CD4-positive, CD25-positive, alpha-beta regulatory T cell (primary cell): ENCODE measurements at regions not wholly inside any gene's neighbourhood (a gene's known extent, or its start where the extent isn't known, plus 50 kb on each side); places are given as distances from the start of the nearest gene placed in this dataset.
"Not testable (repeated sequence)": the region's sequence is repeated elsewhere in the genome, so short reads cannot be mapped to it uniquely, and the experiment has no call there.

Experiments
- ATAC-seq, 2 donors: fragments of 150-1000 bp; cut with Tn5 transposase; one replicate each; pipeline ENCODE4 v1.10.0; 2021; ENCODE audit warnings: low read depth in 2 of 2, moderate number of reproducible peaks in 2 of 2, moderate library complexity in 1 of 2
- DNase-seq, 3 donors: peaks; one replicate each; pipeline versions ENCODE4 v3.0.0 to v3.0.0-alpha.2; 2012 to 2022; ENCODE audit warnings: mixed read lengths in 1 of 3
- H3K27ac ChIP-seq: one replicate; pipeline ENCODE4 v1.7.0; 2013; ENCODE audit warnings: mild to moderate bottlenecking, low read length; ENCODE audit not compliant: insufficient read depth, poor library complexity, severe bottlenecking
- H3K27me3 ChIP-seq: one replicate; pipeline ENCODE4 v1.7.0; 2013; ENCODE audit warnings: low read length; ENCODE audit not compliant: control insufficient read depth, insufficient read depth
- H3K36me3 ChIP-seq: one replicate; pipeline ENCODE4 v1.7.0; 2013; ENCODE audit warnings: mild to moderate bottlenecking, low read length, moderate library complexity; ENCODE audit not compliant: control insufficient read depth, insufficient read depth
- H3K4me1 ChIP-seq: 2 replicates; pipeline ENCODE4 v1.7.0; 2013; ENCODE audit warnings: mild to moderate bottlenecking, low read length; ENCODE audit not compliant: insufficient read depth, control insufficient read depth, poor library complexity, severe bottlenecking
- H3K4me3 ChIP-seq: one replicate; pipeline ENCODE4 v1.7.0; 2013; ENCODE audit warnings: low read depth, mild to moderate bottlenecking, low read length, moderate library complexity
- H3K9me3 ChIP-seq, 2 experiments: 1 replicate in 1 of 2; 2 replicates in 1 of 2; pipeline ENCODE4 v1.7.0; 2013; ENCODE audit warnings: low read length in 2 of 2, mild to moderate bottlenecking in 1 of 2, moderate library complexity in 1 of 2; ENCODE audit not compliant: control insufficient read depth in 2 of 2
- H3K27ac Mint-ChIP-seq, 3 donors: one replicate each; pipeline ENCODE4 v1.8.0; 2020 to 2022; ENCODE audit warnings: mild to moderate bottlenecking in 3 of 3, mixed read lengths in 3 of 3, moderate library complexity in 2 of 3
- H3K27me3 Mint-ChIP-seq: one replicate; pipeline ENCODE4 v1.8.0; 2022; ENCODE audit warnings: mild to moderate bottlenecking, mixed read lengths
- H3K36me3 Mint-ChIP-seq: one replicate; pipeline ENCODE4 v1.8.0; 2020; ENCODE audit warnings: mixed read lengths
- H3K4me1 Mint-ChIP-seq, 4 donors: one replicate each; pipeline ENCODE4 v1.8.0; 2020 to 2022; ENCODE audit warnings: mixed read lengths in 4 of 4, mild to moderate bottlenecking in 1 of 4
- H3K4me3 Mint-ChIP-seq, 4 donors: one replicate each; pipeline ENCODE4 v1.8.0; 2020 to 2022; ENCODE audit warnings: mild to moderate bottlenecking in 4 of 4, mixed read lengths in 4 of 4, moderate library complexity in 3 of 4
- H3K9me3 Mint-ChIP-seq, 7 donors: one replicate each; pipeline ENCODE4 v1.8.0; 2020 to 2022; ENCODE audit warnings: mixed read lengths in 7 of 7, mild to moderate bottlenecking in 3 of 7, moderate library complexity in 2 of 7

DNA sequence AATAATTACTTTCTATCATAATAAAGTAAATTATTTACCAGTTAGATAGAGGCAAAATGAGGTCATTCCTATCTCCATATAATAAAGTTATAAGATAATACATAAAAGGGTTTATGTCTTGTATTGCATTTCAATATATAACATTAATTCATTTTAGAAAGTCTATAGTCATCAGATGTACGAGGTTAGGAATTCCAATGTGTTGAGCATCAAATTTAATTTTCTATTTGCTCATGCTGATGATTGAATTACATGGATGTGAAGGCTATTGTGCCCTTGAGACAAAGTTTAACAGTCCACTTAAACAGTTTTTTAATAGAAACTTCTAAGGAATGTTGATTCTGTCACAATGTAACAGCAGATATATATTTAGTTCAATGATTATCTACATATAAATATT lies 678.3 kb upstream of the LRRN3 start:
- ATAC-seq (no peak), DNase-seq (no peak)
- peaks cover 0 to 9% (median 1%) of the 10 kb centered on the region in 7 donors for H3K9me3 Mint-ChIP-seq

DNA sequence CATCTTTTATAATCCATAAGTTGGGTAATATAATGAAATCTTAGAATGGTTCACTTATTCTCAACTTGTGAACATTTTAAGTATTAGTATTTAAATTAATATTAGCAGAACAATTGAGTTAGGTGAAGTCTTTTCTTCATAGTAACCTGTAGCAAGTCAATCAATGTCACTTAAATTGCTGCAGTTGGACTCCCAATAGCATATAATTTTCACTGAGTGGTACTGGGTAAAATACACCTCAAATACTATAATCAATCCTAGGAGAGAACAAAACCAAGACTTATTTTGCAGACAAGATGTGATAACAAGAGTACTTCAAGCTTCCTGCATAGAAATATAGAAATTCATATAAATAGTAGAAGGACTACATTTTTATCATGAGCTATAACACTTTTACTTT lies 677.9 kb upstream of the LRRN3 start:
- Histone ChIP-seq H3K27me3 (no peaks in the 10 kb centered on the region), H3K4me1 (no peaks in the 10 kb centered on the region), H3K4me3 (no peak overlapping the region), H3K9me3 (no peaks in the 10 kb centered on the region), H3K36me3 (no peaks in the 10 kb centered on the region), H3K27ac (no peak overlapping the region)
- Mint-ChIP-seq H3K9me3 (peaks cover 0 to 9% (median 1%) of the 10 kb centered on the region in 7 donors), H3K4me3 (no peak overlapping the region), H3K27ac (no peak overlapping the region), H3K36me3 (no peaks in the 10 kb centered on the region), H3K4me1 (no peaks in the 10 kb centered on the region), H3K27me3 (no peaks in the 10 kb centered on the region)
- no peak for ATAC-seq
- DNase-seq: no peak

More for the DNA sequence above, 678.3 kb upstream of the LRRN3 start:
- Histone ChIP-seq H3K9me3 (no peaks in the 10 kb centered on the region), H3K27me3 (no peaks in the 10 kb centered on the region), H3K36me3 (no peaks in the 10 kb centered on the region), H3K4me1 (no peaks in the 10 kb centered on the region), H3K27ac (no peak overlapping the region), H3K4me3 (no peak overlapping the region)
- H3K36me3 Mint-ChIP-seq: no peaks in the 10 kb centered on the region
- H3K4me1 Mint-ChIP-seq: no peaks in the 10 kb centered on the region
- no peak overlapping the region for H3K27ac Mint-ChIP-seq
- no peaks in the 10 kb centered on the region for H3K27me3 Mint-ChIP-seq
- no peak overlapping the region for H3K4me3 Mint-ChIP-seq

GRCh38 chr7:110417611-110418010 lies 673.3 kb upstream of the LRRN3 start:
- Histone ChIP-seq H3K27ac (no peak overlapping the region), H3K27me3 (no peaks in the 10 kb centered on the region), H3K9me3 (no peaks in the 10 kb centered on the region), H3K4me3 (no peak overlapping the region), H3K4me1 (no peaks in the 10 kb centered on the region), H3K36me3 (no peaks in the 10 kb centered on the region)
- DNase-seq (no peak), ATAC-seq (no peak)
- H3K4me1 Mint-ChIP-seq: no peaks in the 10 kb centered on the region
- H3K36me3 Mint-ChIP-seq: no peaks in the 10 kb centered on the region
- H3K27me3 Mint-ChIP-seq: no peaks in the 10 kb centered on the region
- H3K4me3 Mint-ChIP-seq: no peak overlapping the region
- H3K9me3 Mint-ChIP-seq: peaks cover 0 to 6% (median 1%) of the 10 kb centered on the region in 7 donors
- no peak overlapping the region for H3K27ac Mint-ChIP-seq

GRCh38 chr7:110418659-110419280 lies 672.2 kb upstream of the LRRN3 start:
- Mint-ChIP-seq H3K4me1 (no peaks in the 10 kb centered on the region), H3K9me3 (peaks cover 0 to 6% (median 1%) of the 10 kb centered on the region in 7 donors), H3K36me3 (no peaks in the 10 kb centered on the region), H3K4me3 (no peak overlapping the region), H3K27me3 (no peaks in the 10 kb centered on the region), H3K27ac (no peak overlapping the region)
- ATAC-seq (no peak), DNase-seq (no peak)
- H3K9me3 ChIP-seq: no peaks in the 10 kb centered on the region
- H3K27ac ChIP-seq: no peak overlapping the region
- no peaks in the 10 kb centered on the region for H3K36me3 ChIP-seq
- no peak overlapping the region for H3K4me3 ChIP-seq
- H3K27me3 ChIP-seq: no peaks in the 10 kb centered on the region
- H3K4me1 ChIP-seq: no peaks in the 10 kb centered on the region

DNA sequence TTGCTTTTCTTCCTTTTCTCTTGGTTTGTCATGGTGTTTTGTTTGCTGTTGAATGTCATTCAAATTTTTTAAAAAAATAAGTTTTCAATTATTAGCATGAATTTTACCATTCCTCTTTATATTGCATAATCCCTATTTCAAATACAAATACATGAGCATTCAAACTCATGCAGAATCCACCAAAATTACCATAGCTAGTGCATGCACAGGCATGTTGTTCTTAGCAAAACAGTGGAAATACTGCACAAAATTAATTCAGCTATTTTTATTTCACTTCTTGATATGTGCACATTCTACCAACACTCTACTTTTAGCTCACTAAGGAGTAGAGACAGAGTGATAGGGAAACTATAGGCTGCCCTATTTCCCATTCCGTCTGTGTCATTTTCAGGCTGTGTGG lies 670.1 kb upstream of the LRRN3 start:
- Histone ChIP-seq H3K4me1 (no peaks in the 10 kb centered on the region), H3K27me3 (no peaks in the 10 kb centered on the region), H3K4me3 (no peak overlapping the region), H3K9me3 (no peaks in the 10 kb centered on the region), H3K27ac (no peak overlapping the region), H3K36me3 (no peaks in the 10 kb centered on the region)
- H3K36me3 Mint-ChIP-seq: no peaks in the 10 kb centered on the region
- H3K9me3 Mint-ChIP-seq: peaks cover 0 to 2% (median 0%) of the 10 kb centered on the region in 7 donors
- no peaks in the 10 kb centered on the region for H3K27me3 Mint-ChIP-seq
- H3K27ac Mint-ChIP-seq: no peak overlapping the region
- ATAC-seq (no peak), DNase-seq (no peak)
- H3K4me1 Mint-ChIP-seq: no peaks in the 10 kb centered on the region
- no peak overlapping the region for H3K4me3 Mint-ChIP-seq

GRCh38 chr7:110421490-110422241 lies 669.3 kb upstream of the LRRN3 start:
- Mint-ChIP-seq H3K4me3 (no peak overlapping the region), H3K27ac (no peak overlapping the region), H3K36me3 (no peaks in the 10 kb centered on the region), H3K27me3 (peaks cover 4% of the 10 kb centered on the region), H3K9me3 (peaks cover 0 to 2% (median 0%) of the 10 kb centered on the region in 7 donors), H3K4me1 (no peaks in the 10 kb centered on the region)
- Histone ChIP-seq H3K27me3 (no peaks in the 10 kb centered on the region), H3K27ac (no peak overlapping the region), H3K4me3 (no peak overlapping the region), H3K4me1 (no peaks in the 10 kb centered on the region), H3K36me3 (no peaks in the 10 kb centered on the region), H3K9me3 (no peaks in the 10 kb centered on the region)
- no peak for DNase-seq
- ATAC-seq: no peak

GRCh38 chr7:110432061-110432553 lies 658.8 kb upstream of the LRRN3 start:
- H3K9me3 ChIP-seq: no peaks in the 10 kb centered on the region
- no peak for ATAC-seq
- H3K9me3 Mint-ChIP-seq: peaks cover 0 to 3% (median 0%) of the 10 kb centered on the region in 7 donors

GRCh38 chr7:110438926-110439325 lies 652.0 kb upstream of the LRRN3 start:
- not testable (repeated sequence) for H3K27me3 Mint-ChIP-seq, H3K27ac ChIP-seq, H3K9me3 Mint-ChIP-seq, ATAC-seq, DNase-seq, H3K27ac Mint-ChIP-seq, H3K4me1 Mint-ChIP-seq, H3K4me3 Mint-ChIP-seq, H3K36me3 ChIP-seq, H3K27me3 ChIP-seq, H3K36me3 Mint-ChIP-seq, H3K9me3 ChIP-seq, H3K4me1 ChIP-seq, H3K4me3 ChIP-seq

More at GRCh38 chr7:110432061-110432553, 658.8 kb upstream of the LRRN3 start:
- Histone ChIP-seq H3K36me3 (no peaks in the 10 kb centered on the region), H3K27ac (no peak overlapping the region), H3K4me3 (no peak overlapping the region), H3K4me1 (no peaks in the 10 kb centered on the region), H3K27me3 (no peaks in the 10 kb centered on the region)
- H3K4me1 Mint-ChIP-seq: no peaks in the 10 kb centered on the region
- H3K36me3 Mint-ChIP-seq: no peaks in the 10 kb centered on the region
- no peak overlapping the region for H3K27ac Mint-ChIP-seq
- H3K27me3 Mint-ChIP-seq: no peaks in the 10 kb centered on the region
- peak overlapping the region in 1 of 4 donors; percentile 47 for H3K4me3 Mint-ChIP-seq
- no peak for DNase-seq
